ENCODE measurements at regions not wholly inside any gene's neighbourhood (a gene's known extent, or its start where the extent isn't known, plus 50 kb on each side); places are given as distances from the start of the nearest gene placed in this dataset.

- WGBS (ENCODE audit: low lambda C conversion rate) = 10% methylated on average over 8 of the region's 8 CpGs
- no peaks in the 10 kb centered on the region for H3K79me2 ChIP-seq (ENCODE audit: insufficient read depth, low read length)
- no peak for TF ChIP-seq GFI1 (CRISPR knock-in tag; IDR thresholded peaks at IDR 0.05; ENCODE audit: borderline replicate concordance)
- no peak for TF ChIP-seq TFAP4 (IDR thresholded peaks at IDR 0.05; ENCODE audit: borderline replicate concordance, low read depth)
- TF ChIP-seq FOXJ3 (CRISPR knock-in tag; IDR thresholded peaks at IDR 0.05; ENCODE audit: borderline replicate concordance) = no peak
- TF ChIP-seq ZSCAN25 (CRISPR knock-in tag; IDR thresholded peaks at IDR 0.05) = no peak
- TF ChIP-seq SP2 (CRISPR knock-in tag; IDR thresholded peaks at IDR 0.05) = no peak
- no peak for TF ChIP-seq ZNF276 (CRISPR knock-in tag; IDR thresholded peaks at IDR 0.05; ENCODE audit: low read depth)
- no peak for TF ChIP-seq ZNF468 (CRISPR knock-in tag; IDR thresholded peaks at IDR 0.05)
- TF ChIP-seq HCFC1 (IDR thresholded peaks at IDR 0.05; ENCODE audit: low read depth, low read length) = no peak
- TF ChIP-seq ZBTB7B (CRISPR knock-in tag; IDR thresholded peaks at IDR 0.05) = no peak
- no peak for TF ChIP-seq CHD4 (IDR thresholded peaks at IDR 0.05; ENCODE audit: borderline replicate concordance, low read length)
- TF ChIP-seq ZNF383 (CRISPR knock-in tag; IDR thresholded peaks at IDR 0.05; ENCODE audit: borderline replicate concordance) = no peak
- no peak for TF ChIP-seq RARG (CRISPR knock-in tag; IDR thresholded peaks at IDR 0.05; ENCODE audit: low read depth)
- TF ChIP-seq ZKSCAN8 (CRISPR knock-in tag; IDR thresholded peaks at IDR 0.05; ENCODE audit: borderline replicate concordance) = no peak
- no peak for TF ChIP-seq ZKSCAN1 (IDR thresholded peaks at IDR 0.05; ENCODE audit: low read length)
- TF ChIP-seq ZBTB37 (CRISPR knock-in tag; IDR thresholded peaks at IDR 0.05) = no peak
- no peak for TF ChIP-seq FOXA1 (IDR thresholded peaks at IDR 0.05)
- TF ChIP-seq FOXA1 (CRISPR knock-in tag; IDR thresholded peaks at IDR 0.05) = no peak
- no peak for TF ChIP-seq MXI1 (IDR thresholded peaks at IDR 0.05; ENCODE audit: borderline replicate concordance, low read depth, low read length)
- TF ChIP-seq ZSCAN31 (CRISPR knock-in tag; IDR thresholded peaks at IDR 0.05; ENCODE audit: low read depth) = no peak
- FAIRE-seq (no peak), DNase-seq (ENCODE audit: low spot score) (no peak), ATAC-seq (no peak)
- no peaks in the 10 kb centered on the region for H3K36me3 ChIP-seq (replicated peaks in 1 of 2; ENCODE audit: control insufficient read depth in 1 of 2, insufficient read depth in 2 of 2, low read length in 2 of 2)
- intact Hi-C loops (cut with micrococcal nuclease; ENCODE audit: unreplicated experiment) (no loop called here), in situ Hi-C loops (cut with HindIII; ENCODE audit: extremely low pct_ligation_motif_present, low pct_unique_long_range_greater_than_20kb) (loop anchor here (10.0 kb wide), 1 partner anchor 56 kb away; no protein-coding TSS in a partner anchor)
- no TSS peak for BruUV-seq (replicated peaks)
- H4K20me1 ChIP-seq (ENCODE audit: insufficient read depth, low read length) = no peaks in the 10 kb centered on the region
- ChIA-PET POLR2A (interaction anchor here (0.5 kb wide), 1 partner anchor 1373 kb away, joined by 4 read pairs; no protein-coding TSS in a partner anchor), CTCF (ENCODE audit: low intra/inter-chr PET ratio, low total read pairs) (no interaction called here)
- no peak overlapping the region for H3K27ac ChIP-seq (ENCODE audit: extremely low read length, insufficient read depth, low read length)
- no peaks in the 10 kb centered on the region for H3K4me1 ChIP-seq (ENCODE audit: insufficient read depth, low read length)
- no peak overlapping the region for H3K4me2 ChIP-seq (ENCODE audit: low read depth, low read length)
- no peaks in the 10 kb centered on the region for H3K9me3 ChIP-seq (ENCODE audit: low read length)
- H2AFZ ChIP-seq (ENCODE audit: low read length) = no peak overlapping the region
- no peak overlapping the region for H3K9ac ChIP-seq (ENCODE audit: insufficient read depth, low read depth, low read length)
- H3K27me3 ChIP-seq (ENCODE audit: control insufficient read depth in 1 of 2, insufficient read depth in 2 of 2, low read length in 2 of 2) = no peaks in the 10 kb centered on the region
- no peak overlapping the region for H3K4me3 ChIP-seq (replicated peaks in 1 of 3; ENCODE audit: insufficient read depth in 1 of 3, low read depth in 2 of 3, low read length in 3 of 3)
These were observed 104.1 kb upstream of the GOLGA8J start for GRCh38 chr15:29978411-29979382.
